Activated B cell treated with CpG ODN at 0.5 μM for 24 hours (primary cell): ENCODE measurements at regions not wholly inside any gene's neighbourhood (a gene's known extent, or its start where the extent isn't known, plus 50 kb on each side); places are given as distances from the start of the nearest gene placed in this dataset.
A peak's percentile ranks its signal among the peaks of the same experiment; 100 is the strongest.

ENCODE experiments used
- ATAC-seq: fragments of 200-7000 bp; cut with Tn5 transposase; one replicate; pipeline ENCODE4 v1.10.0; 2021; ENCODE audit warnings: low read depth, mild to moderate bottlenecking, moderate library complexity
- CTCF ChIA-PET: fragments of 350-600 bp; sonication (Branson Sonifier 250); formaldehyde crosslinking; loops from one replicate; lab custom pipeline; 2021; ENCODE audit warnings: antibody characterized with exemption; lab: Charles Lee
- POLR2A ChIA-PET: fragments of 350-600 bp; sonication (Branson Sonifier 250); formaldehyde crosslinking; loops from one replicate; lab custom pipeline; 2021; ENCODE audit warnings: antibody characterized with exemption; lab: Charles Lee
- DNase-seq: peaks from one replicate; pipeline ENCODE4 v3.0.0; 2022
- H3K27ac Mint-ChIP-seq: one replicate; pipeline ENCODE4 v1.8.0; 2020; ENCODE audit warnings: mixed read lengths
- H3K27me3 Mint-ChIP-seq: one replicate; pipeline ENCODE4 v1.8.0; 2021; ENCODE audit warnings: mixed read lengths
- H3K36me3 Mint-ChIP-seq: one replicate; pipeline ENCODE4 v1.8.0; 2021; ENCODE audit warnings: low read depth, mixed read lengths
- H3K4me1 Mint-ChIP-seq: one replicate; pipeline ENCODE4 v1.8.0; 2021; ENCODE audit warnings: mixed read lengths
- H3K4me3 Mint-ChIP-seq: one replicate; pipeline ENCODE4 v1.8.0; 2020; ENCODE audit warnings: mild to moderate bottlenecking, mixed read lengths
- H3K9me3 Mint-ChIP-seq: one replicate; pipeline ENCODE4 v1.8.0; 2020; ENCODE audit warnings: mixed read lengths
- intact Hi-C: fragments of 100-400 bp; cut with micrococcal nuclease; formaldehyde crosslinking; loops from one replicate; pipeline ENCODE4 v1.15.1; 2024
- TF ChIP-seq, protein P1 (sequence below): fragments of 200-600 bp; IDR thresholded peaks from one replicate; pipeline ENCODE4 v1.8.0; 2022; ENCODE audit warnings: antibody characterized with exemption, mild to moderate bottlenecking

- Mint-ChIP-seq H3K36me3 (no peaks in the 10 kb centered on the region), H3K4me1 (peaks cover 8% of the 10 kb centered on the region), H3K9me3 (no peaks in the 10 kb centered on the region), H3K4me3 (no peak overlapping the region), H3K27ac (no peak overlapping the region), H3K27me3 (peaks cover 2% of the 10 kb centered on the region)
- DNase-seq, result no peak
- intact Hi-C loops, result no loop called here
- no peak for ATAC-seq
- CTCF ChIA-PET, result interaction anchor here (0.7 kb wide), 1 partner anchor 29 kb away, joined by 3 read pairs; no protein-coding TSS in a partner anchor
- POLR2A ChIA-PET, result no interaction called here
- TF ChIP-seq, protein P1, sequence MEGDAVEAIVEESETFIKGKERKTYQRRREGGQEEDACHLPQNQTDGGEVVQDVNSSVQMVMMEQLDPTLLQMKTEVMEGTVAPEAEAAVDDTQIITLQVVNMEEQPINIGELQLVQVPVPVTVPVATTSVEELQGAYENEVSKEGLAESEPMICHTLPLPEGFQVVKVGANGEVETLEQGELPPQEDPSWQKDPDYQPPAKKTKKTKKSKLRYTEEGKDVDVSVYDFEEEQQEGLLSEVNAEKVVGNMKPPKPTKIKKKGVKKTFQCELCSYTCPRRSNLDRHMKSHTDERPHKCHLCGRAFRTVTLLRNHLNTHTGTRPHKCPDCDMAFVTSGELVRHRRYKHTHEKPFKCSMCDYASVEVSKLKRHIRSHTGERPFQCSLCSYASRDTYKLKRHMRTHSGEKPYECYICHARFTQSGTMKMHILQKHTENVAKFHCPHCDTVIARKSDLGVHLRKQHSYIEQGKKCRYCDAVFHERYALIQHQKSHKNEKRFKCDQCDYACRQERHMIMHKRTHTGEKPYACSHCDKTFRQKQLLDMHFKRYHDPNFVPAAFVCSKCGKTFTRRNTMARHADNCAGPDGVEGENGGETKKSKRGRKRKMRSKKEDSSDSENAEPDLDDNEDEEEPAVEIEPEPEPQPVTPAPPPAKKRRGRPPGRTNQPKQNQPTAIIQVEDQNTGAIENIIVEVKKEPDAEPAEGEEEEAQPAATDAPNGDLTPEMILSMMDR, result no peak
These were observed 153.5 kb upstream of the IL12A start for GRCh38 chr3:159835126-159835525.

GRCh38 chr3:159837725-159838124, 150.9 kb upstream of the IL12A start:
- Mint-ChIP-seq H3K36me3 (no peaks in the 10 kb centered on the region), H3K27ac (no peak overlapping the region), H3K9me3 (no peaks in the 10 kb centered on the region), H3K4me3 (no peak overlapping the region), H3K27me3 (peaks cover 8% of the 10 kb centered on the region), H3K4me1 (peaks cover 7% of the 10 kb centered on the region)
- ChIA-PET CTCF (interaction anchor here (1.2 kb wide), 1 partner anchor 8 kb away, joined by 3 read pairs; no protein-coding TSS in a partner anchor), POLR2A (no interaction called here)
- intact Hi-C loops, result no loop called here
- ATAC-seq, result no peak
- TF ChIP-seq, protein P1, result no peak
- DNase-seq, result no peak

GRCh38 chr3:159838938-159839337, 149.7 kb upstream of the IL12A start:
- H3K36me3 Mint-ChIP-seq, result no peaks in the 10 kb centered on the region
- H3K9me3 Mint-ChIP-seq, result no peaks in the 10 kb centered on the region
- no peak overlapping the region for H3K27ac Mint-ChIP-seq
- intact Hi-C loops, result no loop called here
- TF ChIP-seq, protein P1, result no peak
- CTCF ChIA-PET, result interaction anchor here (1.2 kb wide), 1 partner anchor 9 kb away, joined by 3 read pairs; no protein-coding TSS in a partner anchor
- peaks cover 12% of the 10 kb centered on the region for H3K27me3 Mint-ChIP-seq
- peaks cover 7% of the 10 kb centered on the region for H3K4me1 Mint-ChIP-seq
- no peak for ATAC-seq
- POLR2A ChIA-PET, result no interaction called here
- DNase-seq, result no peak
- H3K4me3 Mint-ChIP-seq, result no peak overlapping the region

DNA sequence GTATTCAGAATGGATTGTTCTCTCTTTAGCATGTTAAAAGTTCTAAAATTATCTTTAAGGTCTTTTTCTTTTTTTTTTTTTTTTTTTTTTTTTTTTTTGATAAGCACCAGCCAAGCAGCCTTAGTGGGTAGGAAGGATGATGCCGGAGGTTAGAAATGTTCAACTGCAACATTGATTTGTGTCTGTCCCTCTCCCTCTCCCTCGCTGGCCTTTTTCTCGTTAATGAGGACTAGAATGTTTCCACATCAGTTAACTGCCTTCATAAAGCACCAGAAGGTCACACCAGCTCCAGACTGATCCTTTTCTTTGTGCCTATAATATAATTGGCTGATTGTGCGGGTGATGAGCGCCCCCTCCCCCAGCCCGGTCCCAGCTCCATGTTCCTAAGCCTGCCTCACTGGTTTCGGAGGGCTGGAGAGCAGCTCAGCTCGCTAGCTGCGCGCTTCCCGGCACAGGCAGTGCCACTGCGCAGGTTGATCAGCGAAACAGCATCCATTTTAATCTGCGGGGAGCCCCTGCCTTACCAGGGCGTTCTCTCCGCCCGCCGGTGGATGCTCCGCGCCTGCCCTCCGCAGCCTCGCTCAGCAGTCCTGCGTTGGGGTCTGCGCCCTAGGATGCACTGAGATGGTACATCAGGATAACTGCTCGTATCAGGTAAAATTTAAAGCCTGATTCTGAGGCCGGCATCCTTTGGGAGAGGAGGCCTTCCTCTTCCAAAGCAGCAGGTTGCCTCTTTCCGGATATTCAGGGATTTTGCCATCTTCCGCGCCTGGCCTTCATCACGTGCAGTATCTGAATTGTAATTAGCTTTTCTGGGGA, 148.9 kb upstream of the IL12A start, which contains the start of gene SCHIP1:
Gene SCHIP1, plus strand, starts transcription at position 301 of the 819 bp plus-strand sequence.
- DNase-seq (no peak), ATAC-seq (peak; percentile 56)
- Mint-ChIP-seq H3K36me3 (no peaks in the 10 kb centered on the region), H3K27me3 (peaks cover 12% of the 10 kb centered on the region), H3K27ac (no peak within 1 kb of the TSS), H3K4me1 (peaks cover 7% of the 10 kb centered on the region), H3K9me3 (no peaks in the 10 kb centered on the region), H3K4me3 (peak within 1 kb of the TSS; percentile 72)
- ChIA-PET POLR2A (no interaction called here), CTCF (no interaction called here)
- TF ChIP-seq, protein P1, result no peak
- intact Hi-C loops, result no loop called here

GRCh38 chr3:159840703-159841299, 147.8 kb upstream of the IL12A start:
- Mint-ChIP-seq H3K27ac (no peak overlapping the region), H3K27me3 (peaks cover 12% of the 10 kb centered on the region), H3K4me3 (no peak overlapping the region), H3K9me3 (no peaks in the 10 kb centered on the region), H3K4me1 (peaks cover 7% of the 10 kb centered on the region), H3K36me3 (no peaks in the 10 kb centered on the region)
- TF ChIP-seq, protein P1, result no peak
- DNase-seq, result no peak
- intact Hi-C loops, result no loop called here
- CTCF ChIA-PET, result no interaction called here
- POLR2A ChIA-PET, result no interaction called here
- no peak for ATAC-seq
